GM18508 (cell line): ENCODE measurements at regions not wholly inside any gene's neighbourhood (a gene's known extent, or its start where the extent isn't known, plus 50 kb on each side); places are given as distances from the start of the nearest gene placed in this dataset.
"Not testable (repeated sequence)": the region's sequence is repeated elsewhere in the genome, so short reads cannot be mapped to it uniquely, and the experiment has no call there.

Source experiments
- ATAC-seq: cut with Tn5 transposase; IDR thresholded peaks from one replicate; pipeline ENCODE4 v1.9.1; 2021; ENCODE audit warnings: moderate number of reproducible peaks; ENCODE audit not compliant: insufficient read depth, unreplicated experiment

DNA sequence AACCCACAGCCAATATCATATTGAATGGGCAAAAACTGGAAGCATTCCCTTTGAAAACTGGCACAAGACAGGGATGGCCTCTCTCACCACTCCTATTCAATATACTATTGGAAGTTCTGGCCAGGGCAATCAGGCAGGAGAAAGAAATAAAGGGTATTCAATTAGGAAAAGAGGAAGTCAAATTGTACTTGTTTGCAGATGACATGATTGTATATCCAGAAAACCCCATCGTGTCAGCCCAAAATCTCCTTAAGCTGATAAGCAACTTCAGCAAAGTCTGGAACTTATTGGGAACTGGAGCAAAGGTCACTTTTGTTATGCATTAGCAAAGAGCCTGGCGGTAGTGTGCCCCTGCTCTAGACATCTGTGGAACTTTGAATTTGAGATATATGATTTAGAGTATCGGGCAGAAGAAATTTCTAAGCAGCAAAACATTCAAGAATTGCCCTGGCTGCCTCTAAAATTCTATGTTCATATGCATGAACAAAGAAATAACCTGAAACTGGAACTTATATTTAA is 53.4 kb upstream of the PSMA1 start:
- ATAC-seq: not testable (repeated sequence)

DNA sequence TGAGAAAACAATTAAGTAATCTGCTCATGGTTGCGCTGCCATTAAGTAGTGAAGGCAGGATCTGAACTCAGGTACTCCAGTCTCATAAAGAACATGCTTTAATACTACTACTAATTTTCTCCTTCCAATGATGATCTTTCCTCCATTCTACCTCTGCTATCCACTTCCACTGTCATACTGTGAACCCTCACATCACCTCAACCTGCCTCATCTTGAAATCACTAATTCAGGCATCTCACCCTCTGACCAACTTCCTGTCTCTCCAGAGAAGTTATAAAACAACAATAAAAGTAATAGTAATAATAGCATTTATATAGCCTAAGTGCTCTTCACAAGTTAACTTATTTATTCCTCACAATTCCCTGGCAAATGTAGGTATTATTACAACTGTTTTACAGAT is 57.1 kb upstream of the PSMA1 start:
- ATAC-seq: no peak

- ATAC-seq: no peak
Observed at GRCh38 chr11:14577835-14578529, 57.8 kb upstream of the PSMA1 start.

- ATAC-seq: peak; percentile 99
Observed at GRCh38 chr11:14578541-14578956, 58.4 kb upstream of the PSMA1 start.

GRCh38 chr11:14579646-14580045 is 59.5 kb upstream of the PSMA1 start:
- no peak for ATAC-seq

GRCh38 chr11:14582793-14583192 is 60.8 kb upstream of the PDE3B start:
- ATAC-seq: no peak

DNA sequence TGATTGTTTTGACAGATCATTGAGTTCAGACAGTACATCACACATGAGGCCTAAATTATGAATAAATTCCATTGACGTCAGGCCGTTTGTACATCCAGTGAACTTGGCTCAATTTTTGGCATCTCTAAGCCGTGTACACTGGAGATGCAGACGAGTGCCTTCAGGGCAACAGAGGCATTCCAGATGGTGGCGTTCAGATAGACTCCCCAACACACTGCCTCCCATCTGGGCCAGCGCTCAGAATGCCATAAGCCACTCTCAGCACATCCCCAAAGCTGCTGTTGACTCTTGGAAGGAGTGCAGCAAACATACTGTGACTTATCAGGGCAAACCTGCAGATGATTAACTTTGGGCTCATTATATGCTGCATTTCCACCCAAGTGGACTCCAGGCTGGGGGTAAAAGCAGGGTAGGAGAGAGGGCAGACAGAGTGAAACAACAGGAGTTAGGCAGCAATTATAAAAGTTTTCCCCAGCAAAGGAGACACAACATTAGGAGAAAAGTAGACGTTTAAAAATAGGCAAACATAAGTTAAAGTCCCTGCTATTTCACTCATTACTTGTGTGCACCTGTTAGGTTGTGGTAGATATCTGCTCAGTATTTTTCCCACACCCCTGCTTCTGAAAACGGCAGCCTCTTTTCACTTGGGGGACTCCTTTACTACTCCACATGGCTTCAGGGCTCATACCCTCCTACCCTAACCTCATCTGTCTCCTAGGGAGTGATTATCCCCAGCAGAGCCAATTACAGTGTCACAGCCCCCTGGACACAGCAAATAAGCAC is 60.2 kb upstream of the PDE3B start:
- no peak for ATAC-seq

- no peak for ATAC-seq
Observed at GRCh38 chr11:14584035-14584363, 59.6 kb upstream of the PDE3B start.

DNA sequence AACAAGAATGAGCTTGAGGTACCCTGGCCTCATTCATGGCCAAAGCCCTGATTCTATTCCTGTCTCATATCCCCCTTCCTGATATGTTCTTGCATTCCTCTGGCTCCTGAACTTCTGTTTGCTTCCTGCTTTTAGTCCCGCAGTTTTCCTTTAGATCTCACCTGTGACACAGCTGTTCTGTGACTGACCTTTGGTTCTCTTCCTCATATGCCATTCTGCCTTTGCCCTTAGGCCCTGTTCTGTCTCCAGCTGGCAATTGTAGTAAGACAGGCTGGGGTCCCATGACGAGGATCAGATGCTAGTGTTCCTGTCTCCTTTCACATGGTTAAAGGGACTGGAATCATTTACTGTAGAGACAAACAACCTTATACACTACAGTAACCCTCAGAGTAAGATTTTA is 59.0 kb upstream of the PDE3B start:
- no peak for ATAC-seq

DNA sequence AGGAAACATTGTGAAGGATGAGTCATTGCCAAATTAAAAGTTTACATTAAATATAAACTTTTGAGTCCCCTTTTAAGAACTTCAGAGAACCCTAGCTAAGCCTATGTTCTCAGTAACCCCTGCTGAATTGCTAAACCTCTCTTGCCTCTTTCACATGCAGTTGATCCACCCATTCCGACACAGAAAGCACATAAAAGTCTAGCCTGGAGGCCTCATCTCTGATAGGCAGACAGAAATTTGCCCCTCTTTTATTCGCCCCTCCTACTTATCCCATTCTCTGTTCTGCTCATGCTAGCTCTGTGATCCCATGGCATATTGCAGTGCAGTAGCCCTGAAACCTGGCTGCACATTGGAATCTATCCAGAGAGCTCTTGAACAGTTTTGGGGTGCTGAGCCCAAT is 58.2 kb upstream of the PDE3B start:
- ATAC-seq: no peak

DNA sequence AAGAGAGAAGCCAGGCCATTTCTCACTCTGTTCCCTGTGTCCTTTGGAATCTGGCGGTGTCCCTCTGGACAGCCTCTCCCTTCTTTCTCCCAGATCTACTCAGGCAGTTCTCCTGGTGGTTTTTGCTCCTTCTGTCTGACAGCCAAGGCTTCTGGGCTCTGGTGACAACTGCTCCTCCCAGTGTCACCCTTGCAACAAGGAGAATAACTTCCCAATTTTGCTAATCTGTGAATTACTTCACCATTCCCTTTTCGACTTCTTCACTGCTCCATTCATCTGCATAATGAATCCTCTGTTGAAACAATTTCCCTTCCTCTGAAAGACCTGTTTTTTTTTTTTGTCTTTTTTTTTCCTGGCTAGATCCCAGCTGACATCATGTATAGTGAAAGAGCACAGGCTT is 56.3 kb upstream of the PDE3B start:
- ATAC-seq: no peak

DNA sequence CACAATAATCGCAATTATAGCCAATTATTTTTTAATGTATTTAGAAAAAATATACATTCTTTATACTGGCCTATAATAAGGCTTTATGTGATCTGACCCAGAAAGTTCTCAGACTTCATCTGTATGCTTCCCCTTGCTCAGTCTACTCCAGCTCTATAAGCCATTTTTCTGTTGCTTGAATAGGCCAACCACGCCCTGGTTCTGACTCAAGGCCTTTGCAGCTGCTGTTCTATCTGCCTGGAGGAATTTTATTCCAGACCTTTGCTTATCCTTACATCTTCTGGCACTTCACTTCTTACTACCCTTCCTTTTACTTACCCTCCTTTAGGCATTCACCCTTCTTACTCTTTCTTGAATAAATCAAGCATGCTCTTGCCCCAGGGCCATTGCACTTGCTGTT is 54.9 kb upstream of the PDE3B start:
- no peak for ATAC-seq

DNA sequence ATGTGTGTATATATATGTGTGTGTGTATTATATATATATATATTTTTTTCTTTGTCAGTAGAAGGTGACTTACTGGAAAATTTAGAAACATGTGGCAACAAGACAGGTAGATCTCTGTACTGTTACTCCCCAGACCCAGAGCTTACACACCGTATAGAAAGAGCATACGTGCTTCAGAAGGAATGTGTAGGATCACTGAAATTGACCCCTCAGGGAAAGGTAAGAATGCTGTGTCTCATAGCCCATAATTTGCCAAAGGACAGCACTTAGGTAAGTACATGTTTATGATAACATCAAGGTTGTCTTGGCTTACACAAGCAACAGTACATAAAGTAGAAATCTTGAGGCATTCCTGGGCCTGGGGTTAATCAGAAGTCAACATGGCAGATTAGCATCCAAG is 54.2 kb upstream of the PDE3B start:
- ATAC-seq: no peak

DNA sequence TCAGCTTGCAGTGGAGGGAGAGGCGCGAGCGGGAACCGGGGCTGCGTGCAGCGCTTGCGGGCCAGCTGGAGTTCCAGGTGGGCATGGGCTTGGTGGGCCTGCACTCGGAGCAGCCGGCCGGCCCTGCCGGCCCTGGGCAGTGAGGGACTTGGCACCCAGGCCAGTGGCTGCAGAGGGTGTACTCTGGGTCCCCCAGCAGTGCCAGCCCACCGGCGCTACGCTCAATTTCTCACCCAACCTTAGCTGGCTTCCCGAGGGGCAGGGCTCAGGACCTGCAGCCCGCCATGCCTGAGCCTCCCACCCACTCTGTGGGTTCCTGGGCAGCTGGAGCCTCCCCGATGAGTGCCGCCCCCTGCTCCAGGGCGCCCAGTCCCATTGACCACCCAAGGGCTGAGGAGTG is 52.6 kb upstream of the PDE3B start:
- ATAC-seq: not testable (repeated sequence)

- ATAC-seq: no peak
Observed at GRCh38 chr11:14593671-14594070, 49.9 kb upstream of the PDE3B start.
